ENCODE measurements at regions not wholly inside any gene's neighbourhood (a gene's known extent, or its start where the extent isn't known, plus 50 kb on each side); places are given as distances from the start of the nearest gene placed in this dataset.
"Not testable (repeated sequence)": the region's sequence is repeated elsewhere in the genome, so short reads cannot be mapped to it uniquely, and the experiment has no call there.

GRCh38 chr1:188489336-188490112, 1660.8 kb downstream of the PLA2G4A start:
- DNase-seq, result no peak

- no peak for DNase-seq
Measured at GRCh38 chr1:188496506-188496905, 1667.8 kb downstream of the PLA2G4A start.

GRCh38 chr1:188497020-188497419, 1668.3 kb downstream of the PLA2G4A start:
- DNase-seq, result no peak

GRCh38 chr1:188499690-188500089, 1670.9 kb downstream of the PLA2G4A start:
- no peak for DNase-seq

GRCh38 chr1:188514917-188515316, 1686.2 kb downstream of the PLA2G4A start:
- no peak for DNase-seq

GRCh38 chr1:188517139-188517538, 1688.4 kb downstream of the PLA2G4A start:
- DNase-seq, result no peak

- DNase-seq, result no peak
Measured at GRCh38 chr1:188551176-188551575, 1722.4 kb downstream of the PLA2G4A start.

- no peak for DNase-seq
Measured at GRCh38 chr1:188557053-188557452, 1728.3 kb downstream of the PLA2G4A start.

- no peak for DNase-seq
Measured at GRCh38 chr1:188582911-188583532, 1754.3 kb downstream of the PLA2G4A start.

- DNase-seq, result no peak
Measured at GRCh38 chr1:188584119-188584518, 1755.4 kb downstream of the PLA2G4A start.

GRCh38 chr1:188590641-188591040, 1761.9 kb downstream of the PLA2G4A start:
- DNase-seq, result no peak

- DNase-seq, result no peak
Measured at GRCh38 chr1:188594542-188595235, 1765.9 kb downstream of the PLA2G4A start.

- DNase-seq, result no peak
Measured at GRCh38 chr1:188599313-188599712, 1770.6 kb downstream of the PLA2G4A start.

- DNase-seq, result no peak
Measured at GRCh38 chr1:188611432-188611831, 1782.7 kb downstream of the PLA2G4A start.

GRCh38 chr1:188615321-188615720, 1786.6 kb downstream of the PLA2G4A start:
- no peak for DNase-seq

- DNase-seq, result no peak
Measured at GRCh38 chr1:188620236-188620635, 1791.5 kb downstream of the PLA2G4A start.

- DNase-seq, result no peak
Measured at GRCh38 chr1:188641566-188642211, 1812.9 kb downstream of the PLA2G4A start.

- DNase-seq, result no peak
Measured at GRCh38 chr1:188642704-188643103, 1814.0 kb downstream of the PLA2G4A start.

- no peak for DNase-seq
Measured at GRCh38 chr1:188652678-188653077, 1823.9 kb downstream of the PLA2G4A start.

GRCh38 chr1:188655966-188656365, 1821.7 kb downstream of the BRINP3 start:
- not testable (repeated sequence) for DNase-seq

- DNase-seq, result no peak
Measured at GRCh38 chr1:188660572-188660971, 1817.1 kb downstream of the BRINP3 start.

GRCh38 chr1:188665477-188665876, 1812.2 kb downstream of the BRINP3 start:
- DNase-seq, result no peak

GRCh38 chr1:188668083-188668482, 1809.6 kb downstream of the BRINP3 start:
- DNase-seq, result no peak
